Mesendoderm (in vitro differentiated cells): ENCODE measurements at regions not wholly inside any gene's neighbourhood (a gene's known extent, or its start where the extent isn't known, plus 50 kb on each side); places are given as distances from the start of the nearest gene placed in this dataset.

Experiments
- DNase-seq: peaks from one replicate; pipeline ENCODE4 v3.0.0; 2013
- H2AK5ac ChIP-seq: 2 replicates; pipeline ENCODE4 v1.6.1; 2013; ENCODE audit warnings: low read length, inconsistent platforms
- H2BK120ac ChIP-seq: 2 replicates; pipeline ENCODE4 v1.6.1; 2013; ENCODE audit warnings: low read depth, mild to moderate bottlenecking, low read length, moderate library complexity, mixed read lengths
- H2BK15ac ChIP-seq: replicated peaks from 2 replicates; pipeline ENCODE4 v1.6.1; 2013; ENCODE audit warnings: low read depth, mild to moderate bottlenecking, moderate library complexity
- H2BK5ac ChIP-seq: 2 replicates; pipeline ENCODE4 v1.6.1; 2013; ENCODE audit warnings: low read length, inconsistent platforms
- H3K18ac ChIP-seq: 2 replicates; pipeline ENCODE4 v1.6.1; 2013; ENCODE audit warnings: mild to moderate bottlenecking, low read length, mixed read lengths
- H3K23ac ChIP-seq: one replicate; pipeline ENCODE4 v1.6.1; 2013; ENCODE audit warnings: low read length
- H3K27ac ChIP-seq: 2 replicates; pipeline ENCODE4 v1.5.1; 2013; ENCODE audit warnings: low read depth, mild to moderate bottlenecking, inconsistent platforms, low read length, moderate library complexity
- H3K27me3 ChIP-seq: 2 replicates; pipeline ENCODE4 v1.6.1; 2013; ENCODE audit warnings: low read length, control low read depth, mild to moderate bottlenecking, inconsistent platforms; ENCODE audit not compliant: insufficient read depth, poor library complexity
- H3K36me3 ChIP-seq: 2 replicates; pipeline ENCODE4 v1.6.1; 2013; ENCODE audit warnings: low read length, inconsistent platforms; ENCODE audit not compliant: control insufficient read depth, insufficient read depth
- H3K4ac ChIP-seq: one replicate; pipeline ENCODE4 v1.6.1; 2013; ENCODE audit warnings: low read depth, mild to moderate bottlenecking, low read length, moderate library complexity
- H3K4me1 ChIP-seq: 2 replicates; pipeline ENCODE4 v1.6.1; 2013; ENCODE audit warnings: low read depth, low read length, inconsistent platforms; ENCODE audit not compliant: control insufficient read depth
- H3K4me2 ChIP-seq: 2 replicates; pipeline ENCODE4 v1.6.1; 2013; ENCODE audit warnings: low read length
- H3K4me3 ChIP-seq: 2 replicates; pipeline ENCODE4 v1.5.1; 2013; ENCODE audit warnings: mild to moderate bottlenecking, low read length
- H3K56ac ChIP-seq: one replicate; pipeline ENCODE4 v1.6.1; 2013; ENCODE audit warnings: low read length
- H3K79me1 ChIP-seq: 2 replicates; pipeline ENCODE4 v1.6.1; 2013; ENCODE audit warnings: low read length, inconsistent platforms
- H3K79me2 ChIP-seq: 2 replicates; pipeline ENCODE4 v1.6.1; 2013; ENCODE audit warnings: mild to moderate bottlenecking, low read length; ENCODE audit not compliant: control insufficient read depth, insufficient read depth
- H3K9ac ChIP-seq: 2 replicates; pipeline ENCODE4 v1.6.1; 2013; ENCODE audit warnings: low read length, inconsistent platforms
- H4K5ac ChIP-seq: one replicate; pipeline ENCODE4 v1.6.1; 2013; ENCODE audit warnings: low read length
- H4K8ac ChIP-seq: one replicate; pipeline ENCODE4 v1.6.1; 2013; ENCODE audit warnings: low read depth, mild to moderate bottlenecking, control low read depth, low read length, moderate library complexity
- WGBS: extraction: QIAGEN DNeasy Blood & Tissue Kit; methylation state at CpG from one replicate; pipeline ENCODE4 v1.1.7; 2013; ENCODE audit warnings: low lambda C conversion rate, missing lambda C conversion rate; ENCODE audit not compliant: insufficient coverage; ENCODE audit errors: extremely low coverage; 5-methylcytosine and 5-hydroxymethylcytosine counted together

GRCh38 chr4:111011458-111011857 lies 388.6 kb upstream of the PITX2 start:
- H4K8ac ChIP-seq: no peak overlapping the region
- no peak overlapping the region for H3K4ac ChIP-seq
- H4K5ac ChIP-seq: no peak overlapping the region
- no peak for DNase-seq
- no peak overlapping the region for H2BK5ac ChIP-seq
- no peak overlapping the region for H3K4me3 ChIP-seq
- no peaks in the 10 kb centered on the region for H3K79me1 ChIP-seq
- H3K27me3 ChIP-seq: no peaks in the 10 kb centered on the region
- H2BK15ac ChIP-seq: no peak overlapping the region
- no peaks in the 10 kb centered on the region for H3K79me2 ChIP-seq
- H3K36me3 ChIP-seq: no peaks in the 10 kb centered on the region
- H3K18ac ChIP-seq: no peak overlapping the region
- no peaks in the 10 kb centered on the region for H3K4me1 ChIP-seq
- no peak overlapping the region for H3K4me2 ChIP-seq
- no peak overlapping the region for H3K23ac ChIP-seq
- H2AK5ac ChIP-seq: no peak overlapping the region
- H3K9ac ChIP-seq: no peak overlapping the region
- no peak overlapping the region for H3K56ac ChIP-seq
- no CpG with 5 or more reads among the region's 2 CpGs for WGBS
- no peak overlapping the region for H2BK120ac ChIP-seq
- H3K27ac ChIP-seq: no peak overlapping the region

- no peak for DNase-seq
- Histone ChIP-seq H3K79me1 (no peaks in the 10 kb centered on the region), H4K8ac (no peak overlapping the region), H3K56ac (no peak overlapping the region), H3K23ac (no peak overlapping the region), H3K4me1 (no peaks in the 10 kb centered on the region), H2AK5ac (no peak overlapping the region), H3K18ac (no peak overlapping the region), H2BK5ac (no peak overlapping the region), H3K36me3 (no peaks in the 10 kb centered on the region), H3K79me2 (no peaks in the 10 kb centered on the region), H3K9ac (no peak overlapping the region), H2BK120ac (no peak overlapping the region), H3K27ac (no peak overlapping the region), H3K4ac (no peak overlapping the region), H3K27me3 (no peaks in the 10 kb centered on the region), H3K4me2 (no peak overlapping the region), H2BK15ac (no peak overlapping the region), H4K5ac (no peak overlapping the region), H3K4me3 (no peak overlapping the region)
- WGBS: no CpG with 5 or more reads among the region's 7 CpGs
Measured at GRCh38 chr4:111013846-111014245, 391.0 kb upstream of the PITX2 start.

GRCh38 chr4:111014537-111014936 lies 391.7 kb upstream of the PITX2 start:
- DNase-seq: no peak
- Histone ChIP-seq H4K5ac (no peak overlapping the region), H3K18ac (no peak overlapping the region), H3K79me2 (no peaks in the 10 kb centered on the region), H3K4me2 (no peak overlapping the region), H2BK15ac (no peak overlapping the region), H3K4ac (no peak overlapping the region), H3K9ac (no peak overlapping the region), H4K8ac (no peak overlapping the region), H3K79me1 (no peaks in the 10 kb centered on the region), H3K4me1 (no peaks in the 10 kb centered on the region), H3K36me3 (no peaks in the 10 kb centered on the region), H3K27ac (no peak overlapping the region), H3K56ac (no peak overlapping the region), H2AK5ac (no peak overlapping the region), H3K27me3 (no peaks in the 10 kb centered on the region), H3K23ac (no peak overlapping the region), H2BK5ac (no peak overlapping the region), H2BK120ac (no peak overlapping the region), H3K4me3 (no peak overlapping the region)
- WGBS: no CpG with 5 or more reads among the region's 1 CpG

- Histone ChIP-seq H3K4me3 (no peak overlapping the region), H2BK5ac (no peak overlapping the region), H3K56ac (no peak overlapping the region), H3K18ac (no peak overlapping the region), H2BK120ac (no peak overlapping the region), H3K4me2 (no peak overlapping the region), H3K9ac (no peak overlapping the region), H3K79me1 (no peaks in the 10 kb centered on the region), H3K4me1 (no peaks in the 10 kb centered on the region), H2AK5ac (no peak overlapping the region), H3K4ac (no peak overlapping the region), H4K5ac (no peak overlapping the region), H2BK15ac (no peak overlapping the region), H3K36me3 (no peaks in the 10 kb centered on the region), H3K79me2 (no peaks in the 10 kb centered on the region), H3K23ac (no peak overlapping the region), H3K27ac (no peak overlapping the region), H4K8ac (no peak overlapping the region), H3K27me3 (no peaks in the 10 kb centered on the region)
- no peak for DNase-seq
Measured at GRCh38 chr4:111016416-111016815, 393.5 kb upstream of the PITX2 start.

GRCh38 chr4:111018216-111018615 lies 395.3 kb upstream of the PITX2 start:
- no peak overlapping the region for H4K5ac ChIP-seq
- no peak overlapping the region for H2BK5ac ChIP-seq
- H2AK5ac ChIP-seq: no peak overlapping the region
- H3K79me2 ChIP-seq: no peaks in the 10 kb centered on the region
- H3K4ac ChIP-seq: no peak overlapping the region
- H3K27ac ChIP-seq: no peak overlapping the region
- no peak overlapping the region for H3K18ac ChIP-seq
- H3K23ac ChIP-seq: no peak overlapping the region
- no peak overlapping the region for H2BK15ac ChIP-seq
- no peak overlapping the region for H2BK120ac ChIP-seq
- no peaks in the 10 kb centered on the region for H3K4me1 ChIP-seq
- no peak overlapping the region for H3K4me3 ChIP-seq
- H4K8ac ChIP-seq: no peak overlapping the region
- no peak overlapping the region for H3K56ac ChIP-seq
- WGBS: no CpG with 5 or more reads among the region's 4 CpGs
- no peaks in the 10 kb centered on the region for H3K36me3 ChIP-seq
- H3K27me3 ChIP-seq: no peaks in the 10 kb centered on the region
- no peak for DNase-seq
- H3K9ac ChIP-seq: no peak overlapping the region
- H3K79me1 ChIP-seq: no peaks in the 10 kb centered on the region
- no peak overlapping the region for H3K4me2 ChIP-seq

GRCh38 chr4:111020476-111020875 lies 397.6 kb upstream of the PITX2 start:
- no peak for DNase-seq
- H2BK120ac ChIP-seq: no peak overlapping the region
- no peak overlapping the region for H3K9ac ChIP-seq
- H4K8ac ChIP-seq: no peak overlapping the region
- H3K4me1 ChIP-seq: no peaks in the 10 kb centered on the region
- H2BK15ac ChIP-seq: no peak overlapping the region
- H4K5ac ChIP-seq: no peak overlapping the region
- no peaks in the 10 kb centered on the region for H3K79me1 ChIP-seq
- no peak overlapping the region for H3K18ac ChIP-seq
- H2BK5ac ChIP-seq: no peak overlapping the region
- H3K4ac ChIP-seq: no peak overlapping the region
- no peaks in the 10 kb centered on the region for H3K79me2 ChIP-seq
- no peak overlapping the region for H2AK5ac ChIP-seq
- H3K56ac ChIP-seq: no peak overlapping the region
- no CpG with 5 or more reads among the region's 1 CpG for WGBS
- no peak overlapping the region for H3K27ac ChIP-seq
- H3K4me3 ChIP-seq: no peak overlapping the region
- no peaks in the 10 kb centered on the region for H3K36me3 ChIP-seq
- no peaks in the 10 kb centered on the region for H3K27me3 ChIP-seq
- H3K4me2 ChIP-seq: no peak overlapping the region
- no peak overlapping the region for H3K23ac ChIP-seq
